ENCODE measurements at regions not wholly inside any gene's neighbourhood (a gene's known extent, or its start where the extent isn't known, plus 50 kb on each side); places are given as distances from the start of the nearest gene placed in this dataset.

DNA sequence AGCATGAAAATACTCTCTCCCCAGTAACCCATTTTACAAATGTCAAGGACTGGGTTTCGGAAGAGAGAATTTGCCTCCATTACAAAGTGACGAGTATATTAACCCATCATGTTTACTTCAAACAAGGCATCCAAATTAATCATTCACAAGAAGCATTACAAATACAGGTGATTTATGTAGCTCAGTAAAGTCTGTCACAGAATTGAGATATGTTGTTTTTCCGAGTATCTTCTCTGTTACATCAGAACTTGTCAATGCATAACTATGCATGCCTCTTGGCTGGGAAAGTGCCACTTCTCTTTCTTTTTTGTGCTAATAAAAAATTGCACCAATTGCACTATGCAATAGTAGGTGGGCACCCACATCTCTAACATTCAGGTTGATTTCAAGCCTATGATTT, 158.2 kb downstream of the AREG start:
- no peak for TF ChIP-seq CTCF (conservative IDR thresholded peaks at IDR 0.05; ENCODE audit: low read depth, low read length)
- Histone ChIP-seq H3K4me1 (ENCODE audit: low read depth, poor library complexity, severe bottlenecking) (no peaks in the 10 kb centered on the region), H3K4me2 (no peak overlapping the region), H3K4me3 (IDR thresholded peaks at IDR 0.05; ENCODE audit: insufficient read depth, low read depth, low read length) (no peak overlapping the region), H3K9ac (no peak overlapping the region), H3K27ac (no peak overlapping the region), H3K27me3 (ENCODE audit: insufficient read depth, low read depth) (no peaks in the 10 kb centered on the region), H2AFZ (ENCODE audit: low read depth) (no peak overlapping the region), H3K36me3 (ENCODE audit: insufficient read depth) (no peaks in the 10 kb centered on the region), H4K20me1 (ENCODE audit: insufficient read depth) (no peaks in the 10 kb centered on the region), H3K79me2 (ENCODE audit: insufficient read depth, low read depth) (no peaks in the 10 kb centered on the region)

GRCh38 chr4:74608151-74608949, 163.4 kb downstream of the AREG start:
- Histone ChIP-seq H3K9ac (no peak overlapping the region), H3K36me3 (ENCODE audit: insufficient read depth) (no peaks in the 10 kb centered on the region), H3K27me3 (ENCODE audit: insufficient read depth, low read depth) (no peaks in the 10 kb centered on the region), H2AFZ (ENCODE audit: low read depth) (no peak overlapping the region), H3K4me1 (ENCODE audit: low read depth, poor library complexity, severe bottlenecking) (no peaks in the 10 kb centered on the region), H3K4me2 (no peak overlapping the region), H3K27ac (no peak overlapping the region), H3K79me2 (ENCODE audit: insufficient read depth, low read depth) (no peaks in the 10 kb centered on the region), H3K4me3 (IDR thresholded peaks at IDR 0.05; ENCODE audit: insufficient read depth, low read depth, low read length) (no peak overlapping the region), H4K20me1 (ENCODE audit: insufficient read depth) (no peaks in the 10 kb centered on the region)
- no peak for TF ChIP-seq CTCF (conservative IDR thresholded peaks at IDR 0.05; ENCODE audit: low read depth, low read length)

DNA sequence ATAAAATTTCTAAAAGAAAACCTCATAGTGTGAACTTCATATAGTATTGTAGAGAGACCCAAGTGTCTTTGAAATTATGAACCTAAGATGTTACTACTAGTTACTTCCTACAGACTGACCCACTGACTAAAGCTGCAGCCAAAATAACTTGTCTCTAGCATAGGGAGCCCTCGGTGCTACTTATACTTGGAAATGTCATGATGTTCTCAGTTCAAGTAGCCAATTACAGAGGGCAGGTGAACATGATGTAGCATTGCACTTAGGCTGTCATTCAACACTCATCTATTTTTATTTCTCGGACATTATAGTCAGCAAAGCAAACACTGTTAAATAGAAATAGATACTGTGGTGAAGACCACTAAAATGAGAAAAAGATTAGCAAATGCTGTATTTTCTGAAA, 165.6 kb downstream of the AREG start:
- Histone ChIP-seq H3K4me1 (ENCODE audit: low read depth, poor library complexity, severe bottlenecking) (no peaks in the 10 kb centered on the region), H4K20me1 (ENCODE audit: insufficient read depth) (no peaks in the 10 kb centered on the region), H2AFZ (ENCODE audit: low read depth) (no peak overlapping the region), H3K79me2 (ENCODE audit: insufficient read depth, low read depth) (no peaks in the 10 kb centered on the region), H3K27me3 (ENCODE audit: insufficient read depth, low read depth) (no peaks in the 10 kb centered on the region), H3K4me3 (IDR thresholded peaks at IDR 0.05; ENCODE audit: insufficient read depth, low read depth, low read length) (no peak overlapping the region), H3K27ac (no peak overlapping the region), H3K36me3 (ENCODE audit: insufficient read depth) (no peaks in the 10 kb centered on the region), H3K9ac (no peak overlapping the region), H3K4me2 (no peak overlapping the region)
- no peak for TF ChIP-seq CTCF (conservative IDR thresholded peaks at IDR 0.05; ENCODE audit: low read depth, low read length)

DNA sequence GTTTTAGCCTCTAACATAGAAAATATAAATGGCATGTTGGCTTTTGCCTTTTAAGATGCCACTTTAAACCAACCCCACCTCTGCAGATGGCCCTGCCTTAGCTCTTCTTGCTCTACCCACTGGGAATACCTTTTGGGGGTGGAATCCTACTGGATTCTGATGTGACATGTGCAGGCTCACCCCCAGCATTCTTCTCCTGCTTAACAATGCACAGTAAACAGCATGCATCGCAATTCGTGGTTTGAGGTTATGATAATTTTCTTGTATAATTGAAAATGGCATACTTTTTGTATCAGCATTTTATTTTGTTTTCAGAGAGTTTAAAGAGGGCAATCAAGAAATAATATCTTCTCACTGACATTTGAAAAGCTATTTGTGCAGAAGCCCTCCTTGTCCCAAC, 167.9 kb downstream of the AREG start:
- TF ChIP-seq CTCF (conservative IDR thresholded peaks at IDR 0.05; ENCODE audit: low read depth, low read length) = no peak
- H3K9ac ChIP-seq = no peak overlapping the region
- no peaks in the 10 kb centered on the region for H4K20me1 ChIP-seq (ENCODE audit: insufficient read depth)
- no peaks in the 10 kb centered on the region for H3K27me3 ChIP-seq (ENCODE audit: insufficient read depth, low read depth)
- H3K4me1 ChIP-seq (ENCODE audit: low read depth, poor library complexity, severe bottlenecking) = no peaks in the 10 kb centered on the region
- no peak overlapping the region for H3K4me3 ChIP-seq (IDR thresholded peaks at IDR 0.05; ENCODE audit: insufficient read depth, low read depth, low read length)
- H2AFZ ChIP-seq (ENCODE audit: low read depth) = no peak overlapping the region
- H3K79me2 ChIP-seq (ENCODE audit: insufficient read depth, low read depth) = no peaks in the 10 kb centered on the region
- H3K27ac ChIP-seq = no peak overlapping the region
- H3K4me2 ChIP-seq = no peak overlapping the region
- H3K36me3 ChIP-seq (ENCODE audit: insufficient read depth) = no peaks in the 10 kb centered on the region
